HG03064 (cell line): ENCODE measurements at regions not wholly inside any gene's neighbourhood (a gene's known extent, or its start where the extent isn't known, plus 50 kb on each side); places are given as distances from the start of the nearest gene placed in this dataset.

Experiments used
- ATAC-seq: cut with Tn5 transposase; IDR thresholded peaks from one replicate; pipeline ENCODE4 v1.9.1; 2021; ENCODE audit warnings: low read depth; ENCODE audit not compliant: unreplicated experiment

GRCh38 chr13:40064154-40065097 lies 409.0 kb downstream of the COG6 start:
- no peak for ATAC-seq

GRCh38 chr13:40069173-40070044 lies 413.9 kb downstream of the COG6 start:
- peak; percentile 67 for ATAC-seq

GRCh38 chr13:40070357-40070756 lies 414.9 kb downstream of the COG6 start:
- ATAC-seq: no peak

GRCh38 chr13:40072663-40073120 lies 417.2 kb downstream of the COG6 start:
- no peak for ATAC-seq

GRCh38 chr13:40074338-40074737 lies 418.9 kb downstream of the COG6 start:
- no peak for ATAC-seq

GRCh38 chr13:40075281-40075680 lies 419.8 kb downstream of the COG6 start:
- ATAC-seq: no peak

GRCh38 chr13:40076765-40077362 lies 421.4 kb downstream of the COG6 start:
- ATAC-seq: no peak

- no peak for ATAC-seq
Observed at GRCh38 chr13:40077396-40078027, 422.1 kb downstream of the COG6 start.

GRCh38 chr13:40079721-40080120 lies 424.3 kb downstream of the COG6 start:
- ATAC-seq: no peak

- no peak for ATAC-seq
Observed at GRCh38 chr13:40080676-40081075, 425.2 kb downstream of the COG6 start.

GRCh38 chr13:40082639-40083038 lies 427.2 kb downstream of the COG6 start:
- ATAC-seq: no peak

- ATAC-seq: no peak
Observed at GRCh38 chr13:40083841-40084240, 428.4 kb downstream of the COG6 start.

- no peak for ATAC-seq
Observed at GRCh38 chr13:40084934-40085333, 429.5 kb downstream of the COG6 start.

GRCh38 chr13:40087091-40088002 lies 431.9 kb downstream of the COG6 start:
- ATAC-seq: no peak

- no peak for ATAC-seq
Observed at GRCh38 chr13:40094056-40094455, 438.6 kb downstream of the COG6 start.

GRCh38 chr13:40095695-40096356 lies 440.4 kb downstream of the COG6 start:
- no peak for ATAC-seq

- ATAC-seq: no peak
Observed at GRCh38 chr13:40096357-40096901, 441.0 kb downstream of the COG6 start.

- no peak for ATAC-seq
Observed at GRCh38 chr13:40098246-40098645, 442.8 kb downstream of the COG6 start.
